H1 (cell line): ENCODE measurements at regions not wholly inside any gene's neighbourhood (a gene's known extent, or its start where the extent isn't known, plus 50 kb on each side); places are given as distances from the start of the nearest gene placed in this dataset.

Experiments used
- CTCF ChIA-PET: fragments of 300-600 bp; sonication (Branson Sonifier 250); formaldehyde crosslinking; loops from one replicate; lab custom pipeline; 2021; ENCODE audit not compliant: partially characterized antibody; lab: Charles Lee
- POLR2A ChIA-PET: fragments of 300-600 bp; sonication (Branson Sonifier 250); formaldehyde crosslinking; loops from one replicate; lab custom pipeline; 2021; ENCODE audit warnings: inconsistent platforms; ENCODE audit not compliant: partially characterized antibody; lab: Charles Lee
- DNase-seq, 2 experiments: peaks; one replicate each; pipeline versions ENCODE4 v3.0.0 to v3.0.0-alpha.2; 2010 to 2022; ENCODE audit warnings: low spot score in 2 of 2, low read depth in 1 of 2, mixed read lengths in 1 of 2
- FAIRE-seq: peaks from 2 replicates; lab custom pipeline; 2011; peaks lifted over from hg19 to GRCh38; lab: Jason Lieb, UNC
- H2AFZ ChIP-seq: 2 replicates; pipeline ENCODE4 v1.8.1; 2012; ENCODE audit warnings: low read length, inconsistent platforms
- H2AK5ac ChIP-seq: 2 replicates; pipeline ENCODE4 v1.6.1; 2013; ENCODE audit warnings: low read depth, low read length
- H2BK120ac ChIP-seq: replicated peaks from 2 replicates; pipeline ENCODE3; 2013; ENCODE audit warnings: low read depth, low read length, inconsistent platforms
- H2BK12ac ChIP-seq: 2 replicates; pipeline ENCODE4 v1.6.1; 2013; ENCODE audit warnings: low read depth, low read length
- H2BK15ac ChIP-seq: 2 replicates; pipeline ENCODE4 v1.6.1; 2013; ENCODE audit warnings: low read length
- H2BK20ac ChIP-seq: 2 replicates; pipeline ENCODE4 v1.6.1; 2013; ENCODE audit warnings: low read length
- H2BK5ac ChIP-seq: 2 replicates; pipeline ENCODE4 v1.6.1; 2013; ENCODE audit warnings: low read depth, low read length
- H3K14ac ChIP-seq: 2 replicates; pipeline ENCODE4 v1.6.1; 2013; ENCODE audit warnings: inconsistent platforms; ENCODE audit not compliant: insufficient read length
- H3K18ac ChIP-seq: 2 replicates; pipeline ENCODE4 v1.6.1; 2013; ENCODE audit warnings: low read length; ENCODE audit errors: extremely low read depth
- H3K23ac ChIP-seq: 2 replicates; pipeline ENCODE4 v1.6.1; 2013; ENCODE audit warnings: inconsistent platforms; ENCODE audit not compliant: insufficient read length
- H3K23me2 ChIP-seq: 2 replicates; pipeline ENCODE4 v1.6.1; 2013; ENCODE audit warnings: low read depth, low read length
- H3K27ac ChIP-seq: 2 replicates; pipeline ENCODE4 v1.6.1; 2011; ENCODE audit warnings: low read depth, low read length, inconsistent platforms
- H3K27me3 ChIP-seq, 4 experiments: replicated peaks in 1 of 4; 1 replicate in 1 of 4; 2 replicates in 3 of 4; pipeline versions ENCODE4 v1.6.1 to v1.8.1; 2011 to 2013; ENCODE audit warnings: low read length in 3 of 4, mild to moderate bottlenecking in 3 of 4, inconsistent platforms in 2 of 4, mixed read lengths in 2 of 4, moderate library complexity in 1 of 4; ENCODE audit not compliant: control insufficient read depth in 3 of 4, insufficient read depth in 3 of 4; ENCODE audit errors: extremely low read depth in 1 of 4
- H3K36me3 ChIP-seq, 4 experiments: 2 replicates each; pipeline versions ENCODE4 v1.6.1 to v1.8.1; 2011 to 2013; ENCODE audit warnings: mild to moderate bottlenecking in 4 of 4, low read length in 3 of 4, moderate library complexity in 2 of 4, control low read depth in 1 of 4, inconsistent platforms in 1 of 4; ENCODE audit not compliant: insufficient read depth in 4 of 4, control insufficient read depth in 2 of 4
- H3K4ac ChIP-seq: replicated peaks from 2 replicates; pipeline ENCODE3; 2013; ENCODE audit warnings: low read length, low read depth, mixed read lengths, inconsistent platforms; ENCODE audit not compliant: insufficient read length
- H3K4me1 ChIP-seq, 4 experiments: replicated peaks in 1 of 4; 1 replicate in 1 of 4; 2 replicates in 3 of 4; pipeline versions ENCODE4 v1.6.1 to v1.8.1; 2011 to 2013; ENCODE audit warnings: low read length in 3 of 4, inconsistent platforms in 2 of 4, mixed read lengths in 1 of 4; ENCODE audit not compliant: insufficient read depth in 4 of 4, control insufficient read depth in 3 of 4
- H3K4me2 ChIP-seq, 2 experiments: 2 replicates each; pipeline versions ENCODE4 v1.6.1 to v1.8.1; 2011 to 2013; ENCODE audit warnings: low read depth in 2 of 2, low read length in 2 of 2, control low read depth in 1 of 2, inconsistent platforms in 1 of 2, mild to moderate bottlenecking in 1 of 2; ENCODE audit not compliant: insufficient read depth in 1 of 2
- H3K4me3 ChIP-seq, 4 experiments: fragments of 200-600, 300-600 bp in 1 of 4; sonication (generic), shearing (Covaris generic), sonication (Bioruptor Twin) in 1 of 4; 2 replicates each; pipeline versions ENCODE4 v1.5.1 to v1.8.1; 2011 to 2016; ENCODE audit warnings: low read length in 4 of 4, low read depth in 3 of 4, control low read depth in 2 of 4, inconsistent platforms in 2 of 4, mild to moderate bottlenecking in 2 of 4, mixed read lengths in 1 of 4, moderate library complexity in 1 of 4; ENCODE audit not compliant: insufficient read depth in 2 of 4; ENCODE audit errors: extremely low read depth in 1 of 4
- H3K56ac ChIP-seq: replicated peaks from 2 replicates; pipeline ENCODE3; 2013; ENCODE audit warnings: low read depth, mild to moderate bottlenecking, mixed read lengths, low read length, inconsistent platforms; ENCODE audit not compliant: insufficient read length
- H3K79me1 ChIP-seq: 2 replicates; pipeline ENCODE4 v1.6.1; 2013; ENCODE audit warnings: low read depth, low read length, control low read depth
- H3K79me2 ChIP-seq, 2 experiments: 2 replicates each; pipeline versions ENCODE4 v1.6.1 to v1.8.1; 2012 to 2013; ENCODE audit warnings: low read length in 2 of 2, mild to moderate bottlenecking in 2 of 2, inconsistent platforms in 1 of 2; ENCODE audit not compliant: insufficient read depth in 2 of 2, control insufficient read depth in 1 of 2
- H3K9ac ChIP-seq, 4 experiments: replicated peaks in 1 of 4; 1 replicate in 1 of 4; 2 replicates in 3 of 4; pipeline versions ENCODE4 v1.6.1 to v1.8.1; 2011 to 2013; ENCODE audit warnings: low read depth in 3 of 4, low read length in 3 of 4, control low read depth in 2 of 4, mild to moderate bottlenecking in 2 of 4, moderate library complexity in 2 of 4, inconsistent platforms in 1 of 4; ENCODE audit errors: extremely low read depth in 1 of 4
- H3K9me3 ChIP-seq, 2 experiments: 2 replicates each; pipeline versions ENCODE4 v1.6.1 to v1.8.1; 2012 to 2013; ENCODE audit warnings: mild to moderate bottlenecking in 2 of 2, moderate library complexity in 2 of 2, control low read depth in 1 of 2, inconsistent platforms in 1 of 2, low read depth in 1 of 2, low read length in 1 of 2, mixed read lengths in 1 of 2; ENCODE audit not compliant: insufficient read depth in 2 of 2
- H4K20me1 ChIP-seq, 2 experiments: replicated peaks in 1 of 2; 2 replicates each; pipeline versions ENCODE3 to v1.8.1; 2011 to 2013; ENCODE audit warnings: inconsistent platforms in 2 of 2, low read length in 2 of 2, mild to moderate bottlenecking in 1 of 2; ENCODE audit not compliant: insufficient read depth in 2 of 2, control insufficient read depth in 1 of 2
- H4K5ac ChIP-seq: 2 replicates; pipeline ENCODE4 v1.6.1; 2013; ENCODE audit warnings: low read length, low read depth, mixed read lengths, inconsistent platforms; ENCODE audit not compliant: insufficient read length
- H4K8ac ChIP-seq: 2 replicates; pipeline ENCODE4 v1.8.0; 2013; ENCODE audit warnings: mild to moderate bottlenecking, moderate library complexity, low read length, inconsistent platforms; ENCODE audit not compliant: insufficient read depth; ENCODE audit errors: extremely low read depth
- H4K91ac ChIP-seq: replicated peaks from 2 replicates; pipeline ENCODE3; 2013; ENCODE audit warnings: low read length, mixed read lengths, inconsistent platforms; ENCODE audit not compliant: insufficient read length
- EZH2 ChIP-seq: fragments of 200-600 bp; sonication (generic); IDR thresholded peaks from 2 replicates; pipeline ENCODE4 v1.7.1; 2012; ENCODE audit warnings: low read depth, mild to moderate bottlenecking, moderate library complexity, low read length, inconsistent platforms; ENCODE audit not compliant: severe bottlenecking
- KDM1A ChIP-seq: fragments of 200-600, 300-600 bp; sonication (generic); IDR thresholded peaks from 2 replicates; pipeline ENCODE4 v1.7.1; 2016; ENCODE audit warnings: mild to moderate bottlenecking, low read length, borderline replicate concordance
- SP4 ChIP-seq: IDR thresholded peaks from 2 replicates; pipeline ENCODE4 v1.6.1; 2012; ENCODE audit warnings: low read length, inconsistent platforms
- TBP ChIP-seq: IDR thresholded peaks from 2 replicates; pipeline ENCODE4 v1.6.1; 2011; ENCODE audit warnings: low read depth, low read length, improper control_type of control experiment
- whole genome bisulfite sequencing, 2 experiments: shearing (Covaris generic) in 1 of 2; methylation state at CpG; one replicate each; pipeline versions ENCODE4 v1.1.6 to v1.1.7; 2013 to 2015; ENCODE audit warnings: low lambda C conversion rate in 2 of 2, mixed read lengths in 2 of 2, inconsistent platforms in 1 of 2, low coverage in 1 of 2, missing lambda C conversion rate in 1 of 2; ENCODE audit not compliant: insufficient replicate concordance in 2 of 2, insufficient coverage in 1 of 2, insufficient read length in 1 of 2; ENCODE audit errors: extremely low coverage in 1 of 2, missing lambda C conversion rate in 1 of 2; 5-methylcytosine and 5-hydroxymethylcytosine counted together
- TF ChIP-seq, protein P1 (sequence below): IDR thresholded peaks from 2 replicates; pipeline ENCODE4 v1.6.1; 2012; ENCODE audit warnings: inconsistent platforms

DNA sequence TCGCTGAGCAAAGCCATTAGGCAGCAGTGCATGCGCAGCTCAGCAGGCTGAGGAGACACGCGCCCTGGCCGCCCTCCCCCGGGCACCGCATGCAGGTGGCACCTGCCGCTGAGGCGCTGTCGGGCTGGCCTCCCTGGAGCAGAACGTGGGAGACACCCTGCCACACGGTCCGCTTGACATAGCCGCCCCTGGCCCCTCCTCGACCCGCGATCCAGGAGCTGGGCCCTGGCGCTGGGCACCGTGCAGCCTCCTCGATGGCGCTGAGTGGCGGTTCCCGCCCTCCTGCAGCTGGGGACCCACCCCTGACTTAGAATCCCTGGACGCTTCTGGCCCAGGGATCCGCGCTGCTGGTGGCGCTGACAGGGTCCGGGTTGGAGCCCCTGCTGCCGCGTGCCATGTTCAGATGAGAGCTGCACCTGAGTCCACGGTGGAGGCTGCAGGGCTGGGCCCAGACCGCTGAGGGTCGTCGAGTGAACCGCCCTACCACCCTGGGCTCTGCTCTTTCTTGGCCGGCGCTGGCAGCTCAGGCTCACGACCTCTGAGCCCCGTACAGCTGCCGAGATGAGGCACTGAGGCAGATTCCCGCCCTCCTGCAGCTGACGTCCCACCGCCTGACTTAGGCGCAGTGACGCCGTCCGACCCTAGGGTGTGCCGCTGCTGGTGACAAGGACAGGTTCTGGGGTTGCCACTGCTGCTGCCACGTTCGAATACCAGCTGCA is 116.8 kb downstream of the OR13A1 start:
- no peak overlapping the region for H3K23ac ChIP-seq
- H3K79me1 ChIP-seq: no peaks in the 10 kb centered on the region
- H3K23me2 ChIP-seq: no peaks in the 10 kb centered on the region
- H4K5ac ChIP-seq: no peak overlapping the region
- H3K14ac ChIP-seq: no peak overlapping the region
- H4K8ac ChIP-seq: no peak overlapping the region; the same call in 1 of the 2 replicates
- no peaks in the 10 kb centered on the region for H3K36me3 ChIP-seq
- no peaks in the 10 kb centered on the region for H3K9me3 ChIP-seq
- H2BK20ac ChIP-seq: no peak overlapping the region
- 94% methylated on average over 36 of the region's 50 CpGs; no CpG with 5 or more reads in 1 of the 2 experiments for WGBS, 2 experiments
- no peak overlapping the region for H3K4me3 ChIP-seq
- no peak overlapping the region for H3K4ac ChIP-seq
- no peaks in the 10 kb centered on the region for H4K20me1 ChIP-seq
- H3K27me3 ChIP-seq: no peaks in the 10 kb centered on the region
- H3K4me1 ChIP-seq: no peaks in the 10 kb centered on the region
- H3K9ac ChIP-seq: no peak overlapping the region
- no peak overlapping the region for H2AK5ac ChIP-seq
- no peak overlapping the region for H3K18ac ChIP-seq
- no peak for DNase-seq
- no peak overlapping the region for H3K4me2 ChIP-seq
- H2BK15ac ChIP-seq: no peak overlapping the region
- no peak for FAIRE-seq
- ChIA-PET CTCF (interaction anchor here (0.8 to 1.1 kb wide), 2 partner anchors 23 to 157 kb away, joined by 3 to 4 read pairs; no protein-coding TSS in a partner anchor), POLR2A (interaction anchor here (0.6 kb wide), 1 partner anchor 458 kb away, joined by 7 read pairs; no protein-coding TSS in a partner anchor)
- H2AFZ ChIP-seq: no peak overlapping the region
- H4K91ac ChIP-seq: no peak overlapping the region
- no peaks in the 10 kb centered on the region for H3K79me2 ChIP-seq
- H2BK12ac ChIP-seq: no peak overlapping the region
- no peak overlapping the region for H3K27ac ChIP-seq
- no peak overlapping the region for H2BK5ac ChIP-seq
- H2BK120ac ChIP-seq: no peak overlapping the region
- no peak overlapping the region for H3K56ac ChIP-seq
- TF ChIP-seq, protein P1, sequence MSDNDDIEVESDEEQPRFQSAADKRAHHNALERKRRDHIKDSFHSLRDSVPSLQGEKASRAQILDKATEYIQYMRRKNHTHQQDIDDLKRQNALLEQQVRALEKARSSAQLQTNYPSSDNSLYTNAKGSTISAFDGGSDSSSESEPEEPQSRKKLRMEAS: no peak
- no peak for TF ChIP-seq TBP
- TF ChIP-seq EZH2: no peak
- no peak for TF ChIP-seq KDM1A
- TF ChIP-seq SP4: no peak
